ENCODE measurements at regions not wholly inside any gene's neighbourhood (a gene's known extent, or its start where the extent isn't known, plus 50 kb on each side); places are given as distances from the start of the nearest gene placed in this dataset.

DNA sequence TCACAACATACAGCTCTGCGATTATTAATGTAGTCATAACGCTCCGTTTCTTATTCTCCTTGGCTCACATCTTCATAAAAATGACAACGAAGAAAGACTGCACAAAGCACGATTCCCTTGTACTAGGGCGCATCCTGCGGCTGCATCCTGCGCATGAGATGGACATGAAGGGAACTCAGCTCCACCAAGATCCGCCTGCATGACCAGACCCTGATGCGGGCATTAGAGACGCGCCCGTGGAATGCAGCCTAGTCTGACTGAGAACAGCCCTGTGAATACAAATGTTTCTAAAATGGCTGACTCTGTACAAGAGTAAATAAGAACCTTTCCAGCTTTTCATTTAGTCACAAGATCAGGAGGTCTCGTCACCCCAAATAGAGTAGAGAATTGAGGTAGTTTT, 422.2 kb downstream of the NOVA1 start:
- TF ChIP-seq, protein P1, sequence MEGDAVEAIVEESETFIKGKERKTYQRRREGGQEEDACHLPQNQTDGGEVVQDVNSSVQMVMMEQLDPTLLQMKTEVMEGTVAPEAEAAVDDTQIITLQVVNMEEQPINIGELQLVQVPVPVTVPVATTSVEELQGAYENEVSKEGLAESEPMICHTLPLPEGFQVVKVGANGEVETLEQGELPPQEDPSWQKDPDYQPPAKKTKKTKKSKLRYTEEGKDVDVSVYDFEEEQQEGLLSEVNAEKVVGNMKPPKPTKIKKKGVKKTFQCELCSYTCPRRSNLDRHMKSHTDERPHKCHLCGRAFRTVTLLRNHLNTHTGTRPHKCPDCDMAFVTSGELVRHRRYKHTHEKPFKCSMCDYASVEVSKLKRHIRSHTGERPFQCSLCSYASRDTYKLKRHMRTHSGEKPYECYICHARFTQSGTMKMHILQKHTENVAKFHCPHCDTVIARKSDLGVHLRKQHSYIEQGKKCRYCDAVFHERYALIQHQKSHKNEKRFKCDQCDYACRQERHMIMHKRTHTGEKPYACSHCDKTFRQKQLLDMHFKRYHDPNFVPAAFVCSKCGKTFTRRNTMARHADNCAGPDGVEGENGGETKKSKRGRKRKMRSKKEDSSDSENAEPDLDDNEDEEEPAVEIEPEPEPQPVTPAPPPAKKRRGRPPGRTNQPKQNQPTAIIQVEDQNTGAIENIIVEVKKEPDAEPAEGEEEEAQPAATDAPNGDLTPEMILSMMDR (IDR thresholded peaks at IDR 0.05; ENCODE audit: low read depth, low read length, poor library complexity, severe bottlenecking), result no peak
- no peak for TF ChIP-seq EZH2phosphoT487 (IDR thresholded peaks at IDR 0.05; ENCODE audit: borderline replicate concordance, low read length)

Data from DOHH2 (cell line).